A549 (cell line): ENCODE measurements at regions not wholly inside any gene's neighbourhood (a gene's known extent, or its start where the extent isn't known, plus 50 kb on each side); places are given as distances from the start of the nearest gene placed in this dataset.

Experiments
- ATAC-seq, 2 experiments: fragments of 200-7000 bp in 1 of 2; fragments of >200 bp in 1 of 2; cut with Nextera tagmentation in 1 of 2; cut with Tn5 transposase in 1 of 2; 3 replicates each; pipeline versions ENCODE4 v1.8.0 to v1.9.1; 2018 to 2020; ENCODE audit warnings: mild to moderate bottlenecking in 1 of 2, moderate library complexity in 1 of 2
- CTCF ChIA-PET: fragments of 300-600 bp; sonication (Branson Sonifier 250); formaldehyde crosslinking; extraction: SDS; loops from one replicate; lab custom pipeline; 2021; ENCODE audit warnings: antibody characterized with exemption, inconsistent platforms; lab: Yijun Ruan, JAX
- POLR2A ChIA-PET: fragments of 350-600 bp; formaldehyde crosslinking; extraction: SDS; loops from one replicate; lab custom pipeline; 2021; ENCODE audit warnings: antibody characterized with exemption, inconsistent platforms; lab: Yijun Ruan, JAX
- DNase-seq, 2 experiments: peaks; one replicate each; pipeline versions ENCODE4 v3.0.0 to v3.0.0-alpha.2; 2011 to 2016; ENCODE audit warnings: low read depth in 1 of 2, low spot score in 1 of 2
- FAIRE-seq: peaks from 2 replicates; lab custom pipeline; 2011; peaks lifted over from hg19 to GRCh38; lab: Jason Lieb, UNC
- H3K27ac ChIP-seq, 2 experiments: fragments of >200 bp; sonication (Bioruptor Twin); formaldehyde crosslinking; 3 replicates each; pipeline ENCODE4 v1.5.1; 2016 to 2017
- H3K4me1 ChIP-seq: fragments of >200 bp; sonication (Bioruptor Twin); formaldehyde crosslinking; 3 replicates; pipeline ENCODE4 v1.6.1; 2016
- H3K4me2 ChIP-seq: fragments of >200 bp; sonication (Bioruptor Twin); formaldehyde crosslinking; 3 replicates; pipeline ENCODE4 v1.6.1; 2016
- H3K4me3 ChIP-seq: fragments of >200 bp; sonication (Bioruptor Twin); formaldehyde crosslinking; 3 replicates; pipeline ENCODE4 v1.5.1; 2016
- H3K9me3 ChIP-seq: fragments of >200 bp; sonication (Bioruptor Twin); formaldehyde crosslinking; 3 replicates; pipeline ENCODE4 v1.6.1; 2016
- BCL3 ChIP-seq: fragments of >200 bp; sonication (Bioruptor Twin); formaldehyde crosslinking; IDR thresholded peaks from 3 replicates; pipeline ENCODE4 v1.6.1; 2016
- CEBPB ChIP-seq, 2 experiments: fragments of >200 bp in 1 of 2; sonication (Bioruptor Twin) in 1 of 2; formaldehyde crosslinking in 1 of 2; IDR thresholded peaks; 2 replicates each; pipeline ENCODE4 v1.6.1; 2012 to 2016
- CTCF ChIP-seq: fragments of >200 bp; sonication (Bioruptor Twin); formaldehyde crosslinking; IDR thresholded peaks from 3 replicates; pipeline ENCODE4 v1.5.1; 2016
- EHMT2 ChIP-seq: fragments of 200-600 bp; sonication (generic); IDR thresholded peaks from 2 replicates; pipeline ENCODE4 v1.6.1; 2016; ENCODE audit warnings: antibody characterized with exemption, low read depth, mild to moderate bottlenecking, moderate library complexity
- FOSB ChIP-seq: fragments of 250-450 bp; sonication (Bioruptor Pico); IDR thresholded peaks from 2 replicates; pipeline ENCODE4 v1.5.0; 2020; ENCODE audit warnings: mild to moderate bottlenecking, moderate library complexity
- FOXS1 ChIP-seq: fragments of 250-450 bp; sonication (Bioruptor Pico); IDR thresholded peaks from 2 replicates; pipeline ENCODE4 v1.5.0; 2020; ENCODE audit warnings: mild to moderate bottlenecking, moderate library complexity
- HDAC2 ChIP-seq: fragments of 200-600 bp; sonication (generic); IDR thresholded peaks from 2 replicates; pipeline ENCODE4 v1.6.1; 2016
- HOXB13 ChIP-seq: fragments of 250-450 bp; sonication (Bioruptor Pico); IDR thresholded peaks from 2 replicates; pipeline ENCODE4 v1.5.0; 2020; ENCODE audit warnings: low read depth, mild to moderate bottlenecking, moderate library complexity
- MAX ChIP-seq: IDR thresholded peaks from 2 replicates; pipeline ENCODE4 v1.6.1; 2012
- NPAS2 ChIP-seq: fragments of 250-450 bp; sonication (Bioruptor Pico); IDR thresholded peaks from 2 replicates; pipeline ENCODE4 v1.8.0; 2022; ENCODE audit warnings: mild to moderate bottlenecking, moderate library complexity, borderline replicate concordance
- PBX3 ChIP-seq: IDR thresholded peaks from 2 replicates; pipeline ENCODE4 v1.6.1; 2012
- POLR2A ChIP-seq: IDR thresholded peaks from 2 replicates; pipeline ENCODE4 v1.6.1; 2012; ENCODE audit warnings: mild to moderate bottlenecking, low read length
- RARB ChIP-seq: fragments of 250-450 bp; sonication (Bioruptor Pico); IDR thresholded peaks from 2 replicates; pipeline ENCODE4 v1.8.0; 2021; ENCODE audit warnings: mild to moderate bottlenecking, moderate library complexity
- RFX5 ChIP-seq: fragments of 450-650 bp; IDR thresholded peaks from 2 replicates; pipeline ENCODE4 v1.7.1; 2014; ENCODE audit warnings: antibody characterized with exemption, mild to moderate bottlenecking, moderate library complexity
- SMC3 ChIP-seq: fragments of >200 bp; sonication (Bioruptor Twin); formaldehyde crosslinking; IDR thresholded peaks from 3 replicates; pipeline ENCODE4 v1.6.1; 2018; ENCODE audit warnings: inconsistent platforms
- TFCP2L1 ChIP-seq: fragments of 250-450 bp; sonication (Bioruptor Pico); IDR thresholded peaks from 2 replicates; pipeline ENCODE4 v1.5.0; 2021; ENCODE audit warnings: mild to moderate bottlenecking
- ZNF302 ChIP-seq: fragments of 250-450 bp; sonication (Bioruptor Pico); IDR thresholded peaks from 2 replicates; pipeline ENCODE4 v1.9.0; 2021; ENCODE audit warnings: inconsistent platforms, mild to moderate bottlenecking, moderate library complexity
- WGBS: methylation state at CpG from one replicate; pipeline ENCODE4 v1.1.6; 2017; ENCODE audit errors: missing lambda C conversion rate; 5-methylcytosine and 5-hydroxymethylcytosine counted together

- 22% methylated on average over 6 of the region's 6 CpGs for WGBS
- TF ChIP-seq POLR2A: no peak
- TF ChIP-seq, all 56 proteins: peak for 0
- no peak for FAIRE-seq
- ChIA-PET CTCF (no interaction called here), POLR2A (no interaction called here)
- Histone ChIP-seq H3K4me3 (no peak overlapping the region), H3K4me1 (no peaks in the 10 kb centered on the region), H3K4me2 (no peak overlapping the region), H3K9me3 (no peaks in the 10 kb centered on the region), H3K27ac (no peak overlapping the region)
- no peak for ATAC-seq
- no peak for DNase-seq
These were observed 322.2 kb upstream of the HS6ST1 start for GRCh38 chr2:128640845-128641360.

- CTCF ChIA-PET: no interaction called here
- ATAC-seq (no peak), FAIRE-seq (no peak)
These were observed 322.9 kb upstream of the HS6ST1 start for GRCh38 chr2:128641421-128642080.

GRCh38 chr2:128642316-128642715 is 323.6 kb upstream of the HS6ST1 start:
- TF ChIP-seq BCL3: no peak
- no peak for TF ChIP-seq PBX3
- no peak for FAIRE-seq
- WGBS: 14% methylated on average over 5 of the region's 5 CpGs
- ChIA-PET POLR2A (no interaction called here), CTCF (no interaction called here)
- no peak overlapping the region for H3K4me3 ChIP-seq
- H3K27ac ChIP-seq: no peak overlapping the region
- ATAC-seq: no peak
- no peaks in the 10 kb centered on the region for H3K9me3 ChIP-seq
- no peak for DNase-seq
- H3K4me2 ChIP-seq: no peak overlapping the region
- no peaks in the 10 kb centered on the region for H3K4me1 ChIP-seq

More at GRCh38 chr2:128641421-128642080, 322.9 kb upstream of the HS6ST1 start:
- DNase-seq: no peak
- POLR2A ChIA-PET: no interaction called here
- H3K9me3 ChIP-seq: no peaks in the 10 kb centered on the region
- no peak overlapping the region for H3K27ac ChIP-seq
- H3K4me2 ChIP-seq: no peak overlapping the region
- TF ChIP-seq SMC3: no peak
- H3K4me3 ChIP-seq: no peak overlapping the region
- no peaks in the 10 kb centered on the region for H3K4me1 ChIP-seq
- WGBS: 56% methylated on average over 11 of the region's 11 CpGs

- no peak overlapping the region for H3K27ac ChIP-seq
- no peak for DNase-seq
- FAIRE-seq: no peak
- ChIA-PET CTCF (no interaction called here), POLR2A (no interaction called here)
- TF ChIP-seq RFX5 (no peak), NPAS2 (CRISPR knock-in tag) (no peak), HOXB13 (CRISPR knock-in tag) (no peak), ZNF302 (no peak), MAX (no peak), RARB (no peak), CEBPB (IDR thresholded peaks at IDR 0.05) (no peak)
- no peaks in the 10 kb centered on the region for H3K4me1 ChIP-seq
- no peak overlapping the region for H3K4me3 ChIP-seq
- ATAC-seq: no peak
- 21% methylated on average over 5 of the region's 5 CpGs for WGBS
- H3K4me2 ChIP-seq: no peak overlapping the region
- H3K9me3 ChIP-seq: no peaks in the 10 kb centered on the region
These were observed 324.2 kb upstream of the HS6ST1 start for GRCh38 chr2:128642821-128643220.

GRCh38 chr2:128643221-128644065 is 324.8 kb upstream of the HS6ST1 start:
- ChIA-PET POLR2A (no interaction called here), CTCF (no interaction called here)
- Histone ChIP-seq H3K27ac (no peak overlapping the region), H3K4me2 (no peak overlapping the region), H3K4me1 (no peaks in the 10 kb centered on the region), H3K9me3 (no peaks in the 10 kb centered on the region), H3K4me3 (no peak overlapping the region)
- FAIRE-seq (no peak), DNase-seq (no peak), ATAC-seq (no peak)
- WGBS: 37% methylated on average over 7 of the region's 7 CpGs
- TF ChIP-seq FOSB (CRISPR knock-in tag) (no peak), CTCF (no peak), FOXS1 (CRISPR knock-in tag) (no peak), TFCP2L1 (CRISPR knock-in tag) (no peak), EHMT2 (no peak), HDAC2 (no peak)
